ENCODE measurements at regions not wholly inside any gene's neighbourhood (a gene's known extent, or its start where the extent isn't known, plus 50 kb on each side); places are given as distances from the start of the nearest gene placed in this dataset.
"Not testable (repeated sequence)": the region's sequence is repeated elsewhere in the genome, so short reads cannot be mapped to it uniquely, and the experiment has no call there.

- DNase-seq = no peak
Measured at GRCh38 chr21:15311510-15311909, 246.7 kb upstream of the NRIP1 start.

GRCh38 chr21:15317034-15317433, 252.2 kb upstream of the NRIP1 start:
- not testable (repeated sequence) for DNase-seq

- no peak for DNase-seq
Measured at GRCh38 chr21:15319727-15320126, 254.9 kb upstream of the NRIP1 start.

- no peak for DNase-seq
Measured at GRCh38 chr21:15324542-15324941, 259.7 kb upstream of the NRIP1 start.

- no peak for DNase-seq
Measured at GRCh38 chr21:15326032-15326867, 261.4 kb upstream of the NRIP1 start.

- no peak for DNase-seq
Measured at GRCh38 chr21:15327637-15328265, 263.0 kb upstream of the NRIP1 start.

GRCh38 chr21:15329191-15329590, 264.4 kb upstream of the NRIP1 start:
- no peak for DNase-seq

- no peak for DNase-seq
Measured at GRCh38 chr21:15330872-15331271, 266.1 kb upstream of the NRIP1 start.

- no peak for DNase-seq
Measured at GRCh38 chr21:15332572-15332971, 267.8 kb upstream of the NRIP1 start.

GRCh38 chr21:15333136-15333710, 268.4 kb upstream of the NRIP1 start:
- no peak for DNase-seq

- no peak for DNase-seq
Measured at GRCh38 chr21:15333951-15334350, 269.2 kb upstream of the NRIP1 start.

- DNase-seq = no peak
Measured at GRCh38 chr21:15343066-15343465, 278.3 kb upstream of the NRIP1 start.

GRCh38 chr21:15352009-15352408, 287.2 kb upstream of the NRIP1 start:
- DNase-seq = no peak

GRCh38 chr21:15353546-15353945, 288.7 kb upstream of the NRIP1 start:
- no peak for DNase-seq

GRCh38 chr21:15354516-15354915, 289.7 kb upstream of the NRIP1 start:
- DNase-seq = no peak

GRCh38 chr21:15355066-15355465, 290.3 kb upstream of the NRIP1 start:
- no peak for DNase-seq

GRCh38 chr21:15359251-15359650, 294.5 kb upstream of the NRIP1 start:
- DNase-seq = no peak

- DNase-seq = no peak
Measured at GRCh38 chr21:15362458-15362857, 297.7 kb upstream of the NRIP1 start.

- no peak for DNase-seq
Measured at GRCh38 chr21:15363921-15364320, 299.1 kb upstream of the NRIP1 start.

- DNase-seq = no peak
Measured at GRCh38 chr21:15365751-15366392, 301.1 kb upstream of the NRIP1 start.

GRCh38 chr21:15366555-15366954, 301.8 kb upstream of the NRIP1 start:
- no peak for DNase-seq

GRCh38 chr21:15367061-15367626, 302.3 kb upstream of the NRIP1 start:
- DNase-seq = no peak
